B cell (primary cell): ENCODE measurements at regions not wholly inside any gene's neighbourhood (a gene's known extent, or its start where the extent isn't known, plus 50 kb on each side); places are given as distances from the start of the nearest gene placed in this dataset.

Source experiments
- ATAC-seq: fragments of 200-7000 bp; cut with Tn5 transposase; one replicate; pipeline ENCODE4 v1.10.0; 2021; ENCODE audit warnings: low read depth, mild to moderate bottlenecking, moderate number of reproducible peaks, moderate library complexity
- CTCF ChIA-PET: fragments of 350-600 bp; sonication (Branson Sonifier 250); formaldehyde crosslinking; loops from one replicate; lab custom pipeline; 2021; ENCODE audit warnings: antibody characterized with exemption, inconsistent platforms; lab: Charles Lee
- POLR2A ChIA-PET: fragments of 350-600 bp; sonication (Branson Sonifier 250); formaldehyde crosslinking; loops from one replicate; lab custom pipeline; 2021; ENCODE audit warnings: antibody characterized with exemption; lab: Charles Lee
- DNase-seq: peaks from one replicate; pipeline ENCODE4 v3.0.0; 2013
- H2AFZ ChIP-seq: 2 replicates; pipeline ENCODE4 v1.6.1; 2012; ENCODE audit warnings: mild to moderate bottlenecking, low read depth, low read length; ENCODE audit not compliant: insufficient read depth, poor library complexity, severe bottlenecking
- H3K27ac ChIP-seq, 2 donors: 1 replicate in 1 of 2; 2 replicates in 1 of 2; pipeline ENCODE4 v1.5.1; 2012 to 2013; ENCODE audit warnings: low read length in 2 of 2, mild to moderate bottlenecking in 2 of 2, moderate library complexity in 1 of 2
- H3K27me3 ChIP-seq, 4 experiments: fragments of 200-600 bp in 1 of 4; sonication (generic) in 1 of 4; replicated peaks in 1 of 4; 1 replicate in 2 of 4; 2 replicates in 2 of 4; pipeline versions ENCODE4 v1.6.1 to v1.7.0; 2013 to 2016; ENCODE audit warnings: low read length in 3 of 4, mild to moderate bottlenecking in 2 of 4, mixed read lengths in 1 of 4, moderate library complexity in 1 of 4; ENCODE audit not compliant: insufficient read depth in 4 of 4, control insufficient read depth in 3 of 4; ENCODE audit errors: control extremely low read depth in 1 of 4
- H3K36me3 ChIP-seq, 2 experiments: replicated peaks in 1 of 2; 1 replicate in 1 of 2; 2 replicates in 1 of 2; pipeline versions ENCODE4 v1.6.1 to v1.7.1; 2013; ENCODE audit warnings: low read length in 1 of 2; ENCODE audit not compliant: insufficient read depth in 2 of 2, control insufficient read depth in 1 of 2; ENCODE audit errors: control extremely low read depth in 1 of 2, extremely low read depth in 1 of 2
- H3K4me1 ChIP-seq, 2 donors: fragments of 200-600 bp in 1 of 2; sonication (generic) in 1 of 2; 1 replicate in 1 of 2; 2 replicates in 1 of 2; pipeline versions ENCODE4 v1.5.1 to v1.6.1; 2013 to 2017; ENCODE audit warnings: low read length in 2 of 2; ENCODE audit not compliant: control insufficient read depth in 2 of 2, insufficient read depth in 2 of 2
- H3K4me2 ChIP-seq: replicated peaks from 2 replicates; pipeline ENCODE3; 2012; ENCODE audit warnings: mild to moderate bottlenecking, low read depth, low read length; ENCODE audit not compliant: poor library complexity, severe bottlenecking
- H3K4me3 ChIP-seq, 5 experiments: fragments of 200-600 bp in 1 of 5; sonication (generic) in 1 of 5; 1 replicate in 3 of 5; 2 replicates in 2 of 5; pipeline versions ENCODE4 v1.5.1 to v1.7.0; 2011 to 2016; ENCODE audit warnings: low read length in 4 of 5, mild to moderate bottlenecking in 4 of 5, low read depth in 2 of 5, control low read depth in 1 of 5, moderate library complexity in 1 of 5; ENCODE audit not compliant: insufficient read depth in 1 of 5; ENCODE audit errors: control extremely low read depth in 1 of 5, extremely low read depth in 1 of 5
- H3K79me2 ChIP-seq: fragments of 200-600 bp; sonication (generic); one replicate; pipeline ENCODE4 v1.6.0; 2016; ENCODE audit warnings: low read length; ENCODE audit not compliant: control insufficient read depth, insufficient read depth
- H3K9ac ChIP-seq: fragments of 200-600 bp; sonication (generic); 2 replicates; pipeline ENCODE4 v1.6.1; 2017; ENCODE audit warnings: mild to moderate bottlenecking, low read length, moderate library complexity
- H3K9me3 ChIP-seq, 3 donors: one replicate each; pipeline versions ENCODE4 v1.6.1 to v1.7.1; 2013; ENCODE audit warnings: low read length in 2 of 3; ENCODE audit not compliant: control insufficient read depth in 2 of 3, insufficient read depth in 1 of 3; ENCODE audit errors: control extremely low read depth in 1 of 3
- H4K20me1 ChIP-seq: 2 replicates; pipeline ENCODE4 v1.6.0; 2012; ENCODE audit warnings: mild to moderate bottlenecking, low read length; ENCODE audit not compliant: insufficient read depth, control insufficient read depth, poor library complexity, severe bottlenecking
- H3K27ac Mint-ChIP-seq: one replicate; pipeline ENCODE4 v1.8.0; 2021; ENCODE audit warnings: mixed read lengths
- H3K27me3 Mint-ChIP-seq: one replicate; pipeline ENCODE4 v1.8.0; 2021; ENCODE audit warnings: mixed read lengths
- H3K4me1 Mint-ChIP-seq: one replicate; pipeline ENCODE4 v1.8.0; 2021; ENCODE audit warnings: mixed read lengths
- H3K4me3 Mint-ChIP-seq: one replicate; pipeline ENCODE4 v1.8.0; 2021; ENCODE audit warnings: mixed read lengths
- H3K9me3 Mint-ChIP-seq: one replicate; pipeline ENCODE4 v1.8.0; 2022; ENCODE audit warnings: mixed read lengths; ENCODE audit not compliant: insufficient read depth
- CTCF ChIP-seq: fragments of 200-600 bp; IDR thresholded peaks from one replicate; pipeline ENCODE4 v1.8.0; 2022; ENCODE audit warnings: antibody characterized with exemption, mild to moderate bottlenecking
- EZH2 ChIP-seq: IDR thresholded peaks from 2 replicates; pipeline ENCODE4 v1.6.1; 2012; ENCODE audit warnings: borderline replicate concordance, low read depth, mild to moderate bottlenecking, moderate library complexity, low read length; ENCODE audit not compliant: insufficient read depth, poor library complexity, severe bottlenecking
- WGBS: methylation state at CpG from one replicate; pipeline ENCODE4 v1.1.5; 2013; ENCODE audit warnings: missing lambda C conversion rate; ENCODE audit not compliant: insufficient coverage; 5-methylcytosine and 5-hydroxymethylcytosine counted together
- intact Hi-C: fragments of 100-400 bp; cut with micrococcal nuclease; formaldehyde crosslinking; loops from one replicate; pipeline ENCODE4 v1.10.0; 2022

DNA sequence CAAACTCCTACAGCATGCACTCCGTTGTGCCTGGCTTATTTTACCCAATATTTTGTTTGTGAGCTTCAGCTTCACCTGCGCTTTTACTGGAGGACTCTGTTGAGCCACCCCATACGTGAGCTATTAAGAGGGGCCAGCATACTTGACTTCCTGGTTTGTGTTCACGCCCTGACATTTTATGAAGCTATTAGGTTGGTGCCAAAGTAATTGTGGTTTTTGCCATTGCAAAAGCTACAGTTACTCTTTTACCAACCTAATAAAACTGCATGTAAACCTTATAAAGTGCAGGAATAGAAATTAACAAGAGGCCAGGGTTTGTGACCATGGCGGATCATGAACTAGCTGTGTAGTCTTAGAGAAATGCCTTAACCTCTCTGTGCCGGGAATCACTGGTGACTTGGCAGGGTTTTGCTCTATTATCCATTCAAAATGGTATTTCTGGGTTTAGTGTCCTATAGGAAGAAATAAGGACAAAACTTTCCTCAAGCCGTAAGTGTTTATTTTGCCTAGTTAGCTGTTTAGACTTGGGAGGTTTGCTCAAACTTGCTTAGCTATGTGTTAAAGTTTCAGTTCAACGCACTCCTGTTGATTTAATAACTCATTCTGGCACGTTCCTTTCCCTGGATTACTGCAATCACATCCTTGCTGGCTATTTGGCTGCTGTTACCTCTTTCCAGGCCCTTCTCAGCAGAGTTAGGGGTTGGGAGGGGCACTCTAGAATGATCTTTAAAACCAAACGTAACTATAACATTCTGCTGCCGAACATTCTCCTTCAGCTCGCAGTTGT is 1027.6 kb downstream of the BCL11B start:
- no peak overlapping the region for H3K4me3 ChIP-seq
- intact Hi-C loops, result no loop called here
- TF ChIP-seq CTCF, result no peak
- TF ChIP-seq EZH2, result no peak
- ChIA-PET POLR2A (no interaction called here), CTCF (interaction anchor here (1.4 kb wide), 1 partner anchor 9 kb away, joined by 3 read pairs; no protein-coding TSS in a partner anchor)
- H3K9me3 ChIP-seq, result peaks cover 0 to 5% (median 0%) of the 10 kb centered on the region in 3 donors
- 91% methylated on average over 7 of the region's 12 CpGs for WGBS
- H3K9ac ChIP-seq, result no peak overlapping the region
- H2AFZ ChIP-seq, result no peak overlapping the region
- ATAC-seq (no peak), DNase-seq (no peak)
- H3K4me3 Mint-ChIP-seq, result no peak overlapping the region
- no peaks in the 10 kb centered on the region for H3K4me1 Mint-ChIP-seq
- no peaks in the 10 kb centered on the region for H3K36me3 ChIP-seq
- H4K20me1 ChIP-seq, result no peaks in the 10 kb centered on the region
- no peaks in the 10 kb centered on the region for H3K4me1 ChIP-seq
- no peaks in the 10 kb centered on the region for H3K79me2 ChIP-seq
- peaks cover 5% of the 10 kb centered on the region for H3K9me3 Mint-ChIP-seq
- no peak overlapping the region for H3K27ac ChIP-seq
- H3K27me3 ChIP-seq, result no peaks in the 10 kb centered on the region
- no peak overlapping the region for H3K27ac Mint-ChIP-seq
- H3K27me3 Mint-ChIP-seq, result no peaks in the 10 kb centered on the region
- H3K4me2 ChIP-seq, result no peak overlapping the region

- POLR2A ChIA-PET, result no interaction called here
- ATAC-seq (no peak), DNase-seq (no peak)
- H3K36me3 ChIP-seq, result no peaks in the 10 kb centered on the region
- no peaks in the 10 kb centered on the region for H3K27me3 Mint-ChIP-seq
- no peak overlapping the region for H3K27ac ChIP-seq
- no peak overlapping the region for H3K4me3 Mint-ChIP-seq
- no peaks in the 10 kb centered on the region for H3K27me3 ChIP-seq
- no peaks in the 10 kb centered on the region for H3K4me1 ChIP-seq
- no peak overlapping the region for H2AFZ ChIP-seq
- TF ChIP-seq EZH2 (no peak), CTCF (no peak)
- H4K20me1 ChIP-seq, result no peaks in the 10 kb centered on the region
- no peak overlapping the region for H3K9ac ChIP-seq
- WGBS, result 45% methylated on average over 2 of the region's 7 CpGs
- no peaks in the 10 kb centered on the region for H3K79me2 ChIP-seq
- no peak overlapping the region for H3K27ac Mint-ChIP-seq
- no peak overlapping the region for H3K4me2 ChIP-seq
- H3K4me1 Mint-ChIP-seq, result no peaks in the 10 kb centered on the region
- no peak overlapping the region for H3K4me3 ChIP-seq
- H3K9me3 ChIP-seq, result peaks cover 0 to 5% (median 0%) of the 10 kb centered on the region in 3 donors
- H3K9me3 Mint-ChIP-seq, result peaks cover 5% of the 10 kb centered on the region
- intact Hi-C loops, result no loop called here
- CTCF ChIA-PET, result no interaction called here
Measured at GRCh38 chr14:98244966-98245569, 1026.9 kb downstream of the BCL11B start.
